ENCODE measurements at regions not wholly inside any gene's neighbourhood (a gene's known extent, or its start where the extent isn't known, plus 50 kb on each side); places are given as distances from the start of the nearest gene placed in this dataset.

GRCh38 chr2:102082571-102083392 is 59.8 kb upstream of the IL1R1 start:
- Histone ChIP-seq H3K4me1 (ENCODE audit: control insufficient read depth, insufficient read depth, low read length) (no peaks in the 10 kb centered on the region), H3K4me3 (ENCODE audit: low read depth in 2 of 2, low read length in 2 of 2) (no peak overlapping the region), H3K9me3 (ENCODE audit: control insufficient read depth, insufficient read depth, low read depth, low read length) (no peaks in the 10 kb centered on the region), H3K27me3 (ENCODE audit: control insufficient read depth, insufficient read depth, low read length) (no peaks in the 10 kb centered on the region; the same call in 1 of the 2 replicates), H3K27ac (ENCODE audit: low read length) (no peak overlapping the region), H3K36me3 (ENCODE audit: control insufficient read depth, insufficient read depth, low read length) (no peaks in the 10 kb centered on the region)
- DNase-seq (ENCODE audit: low read depth, low spot score) (no peak), ATAC-seq (no peak)
- in situ Hi-C loops (cut with HindIII; ENCODE audit: low pct_unique_long_range_greater_than_20kb, low sequenced_read_pairs) (no loop called here), intact Hi-C loops (cut with micrococcal nuclease; ENCODE audit: unreplicated experiment) (no loop called here)
- CTCF ChIA-PET: no interaction called here
- POLR2A ChIA-PET: interaction anchor here (0.6 to 0.7 kb wide), 2 partner anchors 665 to 802 kb away, joined by 3 to 6 read pairs; no protein-coding TSS in a partner anchor
- no peak for TF ChIP-seq REST (IDR thresholded peaks at IDR 0.05; ENCODE audit: insufficient read depth in 1 of 2, low read depth in 2 of 2, low read length in 1 of 2)
- no peak for TF ChIP-seq POLR2AphosphoS5 (IDR thresholded peaks at IDR 0.05; ENCODE audit: low read depth, low read length)
- no peak for TF ChIP-seq TCF7L2 (IDR thresholded peaks at IDR 0.05; ENCODE audit: low read depth, low read length)
- TF ChIP-seq CTCF (IDR thresholded peaks at IDR 0.05): no peak
- TF ChIP-seq SIN3A (IDR thresholded peaks at IDR 0.05; ENCODE audit: borderline replicate concordance, insufficient read depth, low read depth, low read length): no peak
- BruUV-seq (replicated peaks): no TSS peak

GRCh38 chr2:102083393-102083703 is 59.2 kb upstream of the IL1R1 start:
- H3K36me3 ChIP-seq (ENCODE audit: control insufficient read depth, insufficient read depth, low read length): no peaks in the 10 kb centered on the region
- BruUV-seq (replicated peaks): no TSS peak
- in situ Hi-C loops (cut with HindIII; ENCODE audit: low pct_unique_long_range_greater_than_20kb, low sequenced_read_pairs) (no loop called here), intact Hi-C loops (cut with micrococcal nuclease; ENCODE audit: unreplicated experiment) (no loop called here)
- no peak overlapping the region for H3K27ac ChIP-seq (ENCODE audit: low read length)
- no peak for ATAC-seq
- ChIA-PET CTCF (no interaction called here), POLR2A (interaction anchor here (0.7 kb wide), 1 partner anchor 803 kb away, joined by 6 read pairs; no protein-coding TSS in a partner anchor)
- no peaks in the 10 kb centered on the region for H3K4me1 ChIP-seq (ENCODE audit: control insufficient read depth, insufficient read depth, low read length)
- H3K4me3 ChIP-seq (ENCODE audit: low read depth in 2 of 2, low read length in 2 of 2): no peak overlapping the region
- no peaks in the 10 kb centered on the region for H3K9me3 ChIP-seq (ENCODE audit: control insufficient read depth, insufficient read depth, low read depth, low read length)
- H3K27me3 ChIP-seq (ENCODE audit: control insufficient read depth, insufficient read depth, low read length): no peaks in the 10 kb centered on the region; the same call in 1 of the 2 replicates
- TF ChIP-seq POLR2AphosphoS5 (IDR thresholded peaks at IDR 0.05; ENCODE audit: low read depth, low read length) (no peak), REST (IDR thresholded peaks at IDR 0.05; ENCODE audit: insufficient read depth in 1 of 2, low read depth in 2 of 2, low read length in 1 of 2) (no peak), SIN3A (IDR thresholded peaks at IDR 0.05; ENCODE audit: borderline replicate concordance, insufficient read depth, low read depth, low read length) (no peak), TCF7L2 (IDR thresholded peaks at IDR 0.05; ENCODE audit: low read depth, low read length) (no peak), CTCF (IDR thresholded peaks at IDR 0.05) (no peak)
- DNase-seq (ENCODE audit: low read depth, low spot score): no peak
